K562 (cell line): ENCODE measurements at regions not wholly inside any gene's neighbourhood (a gene's known extent, or its start where the extent isn't known, plus 50 kb on each side); places are given as distances from the start of the nearest gene placed in this dataset.

Experiments
- ATAC-seq: fragments of 200-7000 bp; cut with Tn5 transposase; 3 replicates; pipeline ENCODE4 v1.9.1; 2020; ENCODE audit warnings: moderate library complexity
- BruUV-seq: library from RNA; stranded (reverse); fragments of 400-500 nt; replicated peaks from 2 replicates; lab custom pipeline; 2021; lab: Mats Ljungman, UMichigan
- CTCF ChIA-PET: fragments of 300-600 bp; formaldehyde crosslinking; extraction: SDS; loops from one replicate; lab custom pipeline; 2021; ENCODE audit warnings: low intra/inter-chr PET ratio; lab: Yijun Ruan, JAX
- POLR2A ChIA-PET: fragments of 300-600, 350-650 bp; sonication (Branson Sonifier 250); formaldehyde crosslinking; extraction: SDS; loops from one replicate; lab custom pipeline; 2021; ENCODE audit warnings: antibody characterized with exemption, inconsistent platforms; lab: Yijun Ruan, JAX
- DNase-seq, 4 experiments: peaks; one replicate each; pipeline versions ENCODE4 v3.0.0 to v3.0.0-alpha.2; 2011 to 2018; ENCODE audit warnings: low spot score in 3 of 4, mixed read lengths in 3 of 4; ENCODE audit errors: extremely low read depth in 1 of 4
- FAIRE-seq: peaks from 2 replicates; lab custom pipeline; 2011; peaks lifted over from hg19 to GRCh38; lab: Jason Lieb, UNC
- H2AFZ ChIP-seq: 2 replicates; pipeline ENCODE4 v1.6.0; 2011; ENCODE audit warnings: low read depth, low read length, control low read depth, inconsistent platforms
- H3K27ac ChIP-seq: fragments of 200-600 bp; 3 replicates; pipeline ENCODE4 v1.8.0; 2011; ENCODE audit warnings: low read depth, mild to moderate bottlenecking, control low read depth, inconsistent platforms, low read length, moderate library complexity, mixed read lengths; ENCODE audit errors: extremely low read depth
- H3K27me3 ChIP-seq, 2 experiments: fragments of 300-600 bp in 1 of 2; 2 replicates in 1 of 2; 3 replicates in 1 of 2; pipeline versions ENCODE4 v1.6.0 to v1.8.0; 2011; ENCODE audit warnings: inconsistent platforms in 2 of 2, low read length in 2 of 2, mild to moderate bottlenecking in 1 of 2, mixed read lengths in 1 of 2, moderate library complexity in 1 of 2; ENCODE audit not compliant: control insufficient read depth in 2 of 2, insufficient read depth in 2 of 2
- H3K36me3 ChIP-seq: fragments of 300-600 bp; 3 replicates; pipeline ENCODE4 v1.8.0; 2011; ENCODE audit warnings: mild to moderate bottlenecking, low read length, inconsistent platforms; ENCODE audit not compliant: control insufficient read depth, insufficient read depth
- H3K4me1 ChIP-seq, 2 experiments: fragments of 200-600 bp in 1 of 2; replicated peaks in 1 of 2; 2 replicates in 1 of 2; 3 replicates in 1 of 2; pipeline versions ENCODE4 v1.5.1 to v1.8.0; 2011; ENCODE audit warnings: inconsistent platforms in 2 of 2, low read length in 2 of 2, mild to moderate bottlenecking in 1 of 2, mixed read lengths in 1 of 2, moderate library complexity in 1 of 2; ENCODE audit not compliant: control insufficient read depth in 2 of 2, insufficient read depth in 2 of 2
- H3K4me2 ChIP-seq: 2 replicates; pipeline ENCODE4 v1.6.1; 2011; ENCODE audit warnings: low read length, control low read depth, inconsistent platforms, mixed read lengths; ENCODE audit not compliant: insufficient read depth
- H3K4me3 ChIP-seq: fragments of 200-600 bp; sonication (generic), shearing (Covaris generic); 2 replicates; pipeline ENCODE4 v1.5.1; 2016; ENCODE audit warnings: control low read depth, inconsistent platforms
- H3K79me2 ChIP-seq: fragments of 200-600 bp; 3 replicates; pipeline ENCODE4 v1.8.0; 2011; ENCODE audit warnings: low read length, inconsistent platforms; ENCODE audit not compliant: control insufficient read depth, insufficient read depth
- H3K9ac ChIP-seq, 2 experiments: 2 replicates each; pipeline versions ENCODE4 v1.6.0 to v1.6.1; 2011; ENCODE audit warnings: low read depth in 2 of 2, low read length in 2 of 2, control low read depth in 1 of 2, inconsistent platforms in 1 of 2, mild to moderate bottlenecking in 1 of 2, mixed read lengths in 1 of 2; ENCODE audit not compliant: insufficient read depth in 1 of 2
- H3K9me1 ChIP-seq: one replicate; pipeline ENCODE4 v1.6.0; 2011; ENCODE audit warnings: inconsistent platforms, mild to moderate bottlenecking, low read length, moderate library complexity; ENCODE audit not compliant: control insufficient read depth, insufficient read depth
- H3K9me3 ChIP-seq: replicated peaks from 2 replicates; pipeline ENCODE4 v1.5.1; 2011; ENCODE audit warnings: low read depth, low read length, inconsistent platforms; ENCODE audit not compliant: control insufficient read depth, insufficient read depth
- H4K20me1 ChIP-seq: replicated peaks from 2 replicates; pipeline ENCODE4 v1.6.1; 2011; ENCODE audit warnings: low read length, inconsistent platforms, mixed read lengths; ENCODE audit not compliant: control insufficient read depth, insufficient read depth
- KLF6 ChIP-seq: fragments of 250-450 bp; sonication (Bioruptor Pico); IDR thresholded peaks from 2 replicates; pipeline ENCODE4 v1.4.0; 2020; ENCODE audit warnings: mild to moderate bottlenecking, moderate library complexity, borderline replicate concordance
- MYNN ChIP-seq, 2 experiments: sonication (generic); formaldehyde crosslinking in 1 of 2; IDR thresholded peaks; 2 replicates each; pipeline versions ENCODE4 v1.5.0 to v1.6.1; 2016 to 2020; ENCODE audit warnings: antibody characterized with exemption in 1 of 2, missing genetic modification reagents in 1 of 2
- WGBS: fragments of 100-300 bp; shearing (Covaris generic); methylation state at CpG from one replicate; pipeline ENCODE4 v1.1.6; 2016; ENCODE audit warnings: low coverage, mixed read lengths; ENCODE audit not compliant: insufficient coverage; ENCODE audit errors: missing lambda C conversion rate; 5-methylcytosine and 5-hydroxymethylcytosine counted together
- in situ Hi-C: fragments of 300-500 bp; cut with MboI; formaldehyde crosslinking; loops from 4 replicates; pipeline ENCODE4 v1.15.0; 2018; ENCODE audit warnings: inconsistent platforms, mixed read lengths
- intact Hi-C: fragments of 100-400 bp; cut with micrococcal nuclease; formaldehyde crosslinking; loops from 2 replicates; pipeline ENCODE4 v1.14.2; 2022
- TF ChIP-seq, protein P1 (sequence below): fragments of 450-650 bp; IDR thresholded peaks from 2 replicates; pipeline ENCODE4 v1.6.1; 2017; ENCODE audit warnings: antibody characterized with exemption, mild to moderate bottlenecking
- TF ChIP-seq, protein P2 (sequence below): IDR thresholded peaks from 2 replicates; pipeline ENCODE4 v1.6.1; 2011; ENCODE audit warnings: borderline replicate concordance, low read depth, mild to moderate bottlenecking, moderate library complexity, low read length; ENCODE audit not compliant: insufficient read depth, poor library complexity, severe bottlenecking

DNA sequence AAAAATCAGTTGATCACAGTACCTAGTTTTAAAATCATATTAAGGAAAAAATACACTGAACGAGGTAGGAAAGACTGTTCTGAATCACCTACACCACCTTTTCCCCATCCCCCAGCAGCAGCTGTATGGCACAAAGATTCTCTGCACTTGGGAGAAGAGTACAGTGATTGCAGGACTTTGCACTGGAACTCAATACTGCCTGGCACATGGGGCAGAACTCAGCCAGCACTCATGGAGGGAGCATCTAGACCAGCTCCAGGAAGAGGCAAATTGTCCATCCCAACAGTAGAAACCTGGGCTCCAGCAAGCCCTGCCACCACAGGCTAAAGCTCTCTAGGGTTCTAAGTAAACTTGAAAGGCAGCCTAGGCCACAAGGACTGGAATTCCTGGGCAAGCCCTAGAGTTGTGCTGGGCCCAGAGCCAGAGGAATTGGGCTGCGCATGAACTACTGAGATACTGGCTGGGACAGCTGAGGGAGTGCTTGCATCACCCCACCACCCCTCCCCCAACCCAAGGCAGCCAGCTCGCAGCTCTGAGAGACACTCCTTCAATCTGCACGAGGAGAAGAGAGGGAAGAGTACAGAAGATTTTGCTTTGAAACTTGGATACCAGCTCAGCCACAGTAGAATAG, 654.4 kb upstream of the CDH6 start:
- no peaks in the 10 kb centered on the region for H4K20me1 ChIP-seq

More for the DNA sequence above, 654.4 kb upstream of the CDH6 start:
- FAIRE-seq (no peak), ATAC-seq (no peak), DNase-seq (no peak)
- 0% methylated on average over 4 of the region's 4 CpGs for WGBS
- Histone ChIP-seq H3K4me3 (no peak overlapping the region), H3K4me1 (no peaks in the 10 kb centered on the region), H3K27me3 (no peaks in the 10 kb centered on the region), H3K79me2 (no peaks in the 10 kb centered on the region), H3K4me2 (no peak overlapping the region), H3K36me3 (no peaks in the 10 kb centered on the region), H3K9ac (no peak overlapping the region), H3K9me3 (no peaks in the 10 kb centered on the region; the same call in 1 of the 2 replicates), H2AFZ (no peak overlapping the region), H3K27ac (no peak overlapping the region), H3K9me1 (no peaks in the 10 kb centered on the region)
- TF ChIP-seq KLF6 (CRISPR knock-in tag): no peak
- no peak for TF ChIP-seq MYNN (IDR thresholded peaks at IDR 0.05)
- TF ChIP-seq MYNN (CRISPR knock-in tag; IDR thresholded peaks at IDR 0.05): no peak
- TF ChIP-seq, protein P1, sequence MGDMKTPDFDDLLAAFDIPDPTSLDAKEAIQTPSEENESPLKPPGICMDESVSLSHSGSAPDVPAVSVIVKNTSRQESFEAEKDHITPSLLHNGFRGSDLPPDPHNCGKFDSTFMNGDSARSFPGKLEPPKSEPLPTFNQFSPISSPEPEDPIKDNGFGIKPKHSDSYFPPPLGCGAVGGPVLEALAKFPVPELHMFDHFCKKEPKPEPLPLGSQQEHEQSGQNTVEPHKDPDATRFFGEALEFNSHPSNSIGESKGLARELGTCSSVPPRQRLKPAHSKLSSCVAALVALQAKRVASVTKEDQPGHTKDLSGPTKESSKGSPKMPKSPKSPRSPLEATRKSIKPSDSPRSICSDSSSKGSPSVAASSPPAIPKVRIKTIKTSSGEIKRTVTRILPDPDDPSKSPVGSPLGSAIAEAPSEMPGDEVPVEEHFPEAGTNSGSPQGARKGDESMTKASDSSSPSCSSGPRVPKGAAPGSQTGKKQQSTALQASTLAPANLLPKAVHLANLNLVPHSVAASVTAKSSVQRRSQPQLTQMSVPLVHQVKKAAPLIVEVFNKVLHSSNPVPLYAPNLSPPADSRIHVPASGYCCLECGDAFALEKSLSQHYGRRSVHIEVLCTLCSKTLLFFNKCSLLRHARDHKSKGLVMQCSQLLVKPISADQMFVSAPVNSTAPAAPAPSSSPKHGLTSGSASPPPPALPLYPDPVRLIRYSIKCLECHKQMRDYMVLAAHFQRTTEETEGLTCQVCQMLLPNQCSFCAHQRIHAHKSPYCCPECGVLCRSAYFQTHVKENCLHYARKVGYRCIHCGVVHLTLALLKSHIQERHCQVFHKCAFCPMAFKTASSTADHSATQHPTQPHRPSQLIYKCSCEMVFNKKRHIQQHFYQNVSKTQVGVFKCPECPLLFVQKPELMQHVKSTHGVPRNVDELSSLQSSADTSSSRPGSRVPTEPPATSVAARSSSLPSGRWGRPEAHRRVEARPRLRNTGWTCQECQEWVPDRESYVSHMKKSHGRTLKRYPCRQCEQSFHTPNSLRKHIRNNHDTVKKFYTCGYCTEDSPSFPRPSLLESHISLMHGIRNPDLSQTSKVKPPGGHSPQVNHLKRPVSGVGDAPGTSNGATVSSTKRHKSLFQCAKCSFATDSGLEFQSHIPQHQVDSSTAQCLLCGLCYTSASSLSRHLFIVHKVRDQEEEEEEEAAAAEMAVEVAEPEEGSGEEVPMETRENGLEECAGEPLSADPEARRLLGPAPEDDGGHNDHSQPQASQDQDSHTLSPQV: no peak
- TF ChIP-seq, protein P2, sequence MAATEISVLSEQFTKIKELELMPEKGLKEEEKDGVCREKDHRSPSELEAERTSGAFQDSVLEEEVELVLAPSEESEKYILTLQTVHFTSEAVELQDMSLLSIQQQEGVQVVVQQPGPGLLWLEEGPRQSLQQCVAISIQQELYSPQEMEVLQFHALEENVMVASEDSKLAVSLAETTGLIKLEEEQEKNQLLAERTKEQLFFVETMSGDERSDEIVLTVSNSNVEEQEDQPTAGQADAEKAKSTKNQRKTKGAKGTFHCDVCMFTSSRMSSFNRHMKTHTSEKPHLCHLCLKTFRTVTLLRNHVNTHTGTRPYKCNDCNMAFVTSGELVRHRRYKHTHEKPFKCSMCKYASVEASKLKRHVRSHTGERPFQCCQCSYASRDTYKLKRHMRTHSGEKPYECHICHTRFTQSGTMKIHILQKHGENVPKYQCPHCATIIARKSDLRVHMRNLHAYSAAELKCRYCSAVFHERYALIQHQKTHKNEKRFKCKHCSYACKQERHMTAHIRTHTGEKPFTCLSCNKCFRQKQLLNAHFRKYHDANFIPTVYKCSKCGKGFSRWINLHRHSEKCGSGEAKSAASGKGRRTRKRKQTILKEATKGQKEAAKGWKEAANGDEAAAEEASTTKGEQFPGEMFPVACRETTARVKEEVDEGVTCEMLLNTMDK: no peak
- no TSS peak for BruUV-seq
- ChIA-PET POLR2A (no interaction called here), CTCF (no interaction called here)
- in situ Hi-C loops: no loop called here
- intact Hi-C loops: no loop called here
